Stomach smooth muscle (tissue), 2 donors: ENCODE measurements at regions not wholly inside any gene's neighbourhood (a gene's known extent, or its start where the extent isn't known, plus 50 kb on each side); places are given as distances from the start of the nearest gene placed in this dataset.

ENCODE experiments used
- H3K27ac ChIP-seq: one replicate; pipeline ENCODE4 v1.7.0; 2013; ENCODE audit warnings: mild to moderate bottlenecking, low read length, inconsistent platforms
- H3K27me3 ChIP-seq, 2 donors: one replicate each; pipeline ENCODE4 v1.7.0; 2013; ENCODE audit warnings: low read length in 2 of 2; ENCODE audit not compliant: insufficient read depth in 2 of 2, control insufficient read depth in 1 of 2
- H3K36me3 ChIP-seq, 2 donors: one replicate each; pipeline ENCODE4 v1.7.0; 2013; ENCODE audit warnings: low read length in 2 of 2; ENCODE audit not compliant: control insufficient read depth in 2 of 2, insufficient read depth in 2 of 2
- H3K4me1 ChIP-seq: one replicate; pipeline ENCODE4 v1.7.0; 2013; ENCODE audit warnings: low read length; ENCODE audit not compliant: control insufficient read depth, insufficient read depth
- H3K4me3 ChIP-seq, 2 donors: one replicate each; pipeline ENCODE4 v1.7.0; 2013; ENCODE audit warnings: low read length in 2 of 2
- H3K9ac ChIP-seq, 2 donors: one replicate each; pipeline ENCODE4 v1.7.0; 2013; ENCODE audit warnings: low read length in 2 of 2, mild to moderate bottlenecking in 1 of 2
- H3K9me3 ChIP-seq, 2 donors: one replicate each; pipeline ENCODE4 v1.7.0; 2013; ENCODE audit warnings: low read length in 2 of 2; ENCODE audit not compliant: control insufficient read depth in 2 of 2
- donor health status: healthy.
- donor health status: Pancreatic carcinoma.

DNA sequence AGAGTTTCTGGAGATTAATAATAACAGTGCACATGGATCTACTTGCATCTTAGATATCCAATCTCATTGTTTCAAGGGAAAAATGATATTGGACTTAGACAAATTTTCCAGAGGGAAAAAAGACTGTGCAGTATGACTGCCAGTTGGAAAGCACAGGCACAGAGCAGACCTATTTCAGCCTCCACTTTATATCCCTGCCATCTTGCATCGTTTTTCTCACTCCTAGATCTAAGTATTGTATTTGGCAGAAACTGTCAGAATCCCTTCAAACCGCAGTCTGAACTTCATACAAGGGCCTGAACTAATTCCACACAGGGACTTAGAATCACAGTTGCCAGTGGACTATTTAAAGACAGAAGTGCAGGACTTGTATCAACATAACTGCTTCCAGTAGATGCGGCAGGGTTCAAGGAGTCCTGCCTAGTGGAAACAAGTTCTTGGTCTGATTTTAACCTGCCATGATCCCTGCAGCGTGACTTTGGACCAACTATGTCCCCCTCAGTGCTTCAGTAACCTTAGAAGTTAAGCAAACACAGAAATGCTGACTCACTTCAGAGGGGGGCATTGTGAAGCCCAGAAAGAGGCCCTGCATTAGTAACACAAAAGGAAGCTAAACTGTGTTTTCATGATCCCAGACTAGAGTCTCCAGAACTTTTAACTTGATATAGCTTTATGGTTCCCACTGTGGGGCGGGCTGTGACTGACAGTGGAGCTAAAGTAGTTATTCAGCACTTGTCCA is 95.7 kb upstream of the PALS2 start:
- Histone ChIP-seq H3K4me1 (peaks cover 13% of the 10 kb centered on the region), H3K4me3 (peak overlapping the region in 1 of 2 donors; percentile 15), H3K9ac (no peak overlapping the region), H3K36me3 (no peaks in the 10 kb centered on the region), H3K27me3 (no peaks in the 10 kb centered on the region), H3K9me3 (no peaks in the 10 kb centered on the region), H3K27ac (peak overlapping the region; percentile 37)

DNA sequence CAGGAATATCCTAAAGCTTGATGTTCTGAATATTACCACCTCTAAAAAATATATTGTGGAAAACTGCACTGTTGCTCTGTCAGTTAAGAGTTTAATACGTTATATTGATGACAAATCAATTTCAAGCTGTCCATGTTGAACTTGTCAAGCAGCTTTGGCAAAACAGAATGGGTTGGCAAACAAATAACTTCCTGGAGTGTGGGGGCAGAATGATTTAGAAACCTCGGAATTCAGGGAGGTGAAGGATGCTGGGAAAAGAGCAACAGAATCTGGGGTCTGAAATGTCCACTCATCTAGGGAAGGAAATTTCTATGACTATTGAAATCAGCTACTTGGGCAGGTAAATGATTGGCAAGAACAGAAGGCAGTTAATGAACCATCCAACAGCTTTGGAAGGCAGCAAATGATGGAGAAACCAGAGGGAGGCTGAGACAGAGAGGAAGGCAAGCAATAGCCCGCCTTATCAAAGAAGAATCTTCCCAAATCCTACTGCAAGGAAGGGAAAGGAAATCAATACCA is 95.1 kb upstream of the PALS2 start:
- Histone ChIP-seq H3K4me1 (peaks cover 13% of the 10 kb centered on the region), H3K27ac (peak overlapping the region; percentile 37), H3K9ac (no peak overlapping the region), H3K27me3 (no peaks in the 10 kb centered on the region), H3K9me3 (no peaks in the 10 kb centered on the region), H3K36me3 (no peaks in the 10 kb centered on the region), H3K4me3 (no peak overlapping the region)

DNA sequence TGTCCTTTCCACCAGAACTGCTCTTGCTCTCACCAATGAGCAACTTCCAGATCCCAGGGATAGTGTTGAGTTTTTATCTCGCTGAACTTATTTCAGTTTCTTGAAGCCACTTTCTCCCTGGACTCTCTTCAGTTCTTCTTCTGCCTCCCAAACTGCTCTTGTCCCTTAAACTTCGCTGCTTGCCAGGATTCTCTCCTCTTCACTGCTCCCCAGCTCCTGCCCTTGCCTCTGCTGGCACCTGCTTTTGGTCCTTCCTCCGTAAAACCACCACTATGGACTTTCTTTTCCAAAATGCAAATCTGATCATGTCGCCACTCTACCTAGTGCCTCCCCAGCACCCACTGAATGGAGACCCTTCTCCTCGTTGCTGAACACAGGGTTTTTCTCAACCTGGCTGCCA is 92.8 kb upstream of the PALS2 start:
- Histone ChIP-seq H3K27me3 (no peaks in the 10 kb centered on the region), H3K27ac (no peak overlapping the region), H3K4me3 (no peak overlapping the region), H3K9ac (no peak overlapping the region), H3K36me3 (no peaks in the 10 kb centered on the region), H3K9me3 (no peaks in the 10 kb centered on the region), H3K4me1 (peaks cover 13% of the 10 kb centered on the region)

DNA sequence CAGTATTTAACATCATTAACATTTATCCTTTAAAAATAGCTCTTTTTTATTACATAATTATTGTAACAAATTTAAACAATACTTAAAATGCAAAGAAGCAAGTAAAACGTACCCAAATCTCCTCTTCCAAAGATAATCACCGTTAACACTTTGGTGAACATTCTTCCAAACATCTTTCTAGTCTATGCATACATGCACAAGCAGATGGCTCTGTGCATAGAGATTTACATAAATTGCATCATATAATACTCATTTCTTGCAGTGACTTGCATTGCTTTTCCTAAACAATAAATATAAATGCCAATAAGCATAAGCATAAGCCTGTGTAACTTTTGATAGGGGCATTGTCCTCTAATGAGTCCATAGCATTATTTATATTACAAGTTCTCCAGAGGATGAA is 89.4 kb upstream of the PALS2 start:
- no peaks in the 10 kb centered on the region for H3K9me3 ChIP-seq
- no peak overlapping the region for H3K9ac ChIP-seq
- no peaks in the 10 kb centered on the region for H3K36me3 ChIP-seq
- H3K27ac ChIP-seq = no peak overlapping the region
- H3K4me1 ChIP-seq = no peaks in the 10 kb centered on the region
- no peak overlapping the region for H3K4me3 ChIP-seq
- H3K27me3 ChIP-seq = no peaks in the 10 kb centered on the region

DNA sequence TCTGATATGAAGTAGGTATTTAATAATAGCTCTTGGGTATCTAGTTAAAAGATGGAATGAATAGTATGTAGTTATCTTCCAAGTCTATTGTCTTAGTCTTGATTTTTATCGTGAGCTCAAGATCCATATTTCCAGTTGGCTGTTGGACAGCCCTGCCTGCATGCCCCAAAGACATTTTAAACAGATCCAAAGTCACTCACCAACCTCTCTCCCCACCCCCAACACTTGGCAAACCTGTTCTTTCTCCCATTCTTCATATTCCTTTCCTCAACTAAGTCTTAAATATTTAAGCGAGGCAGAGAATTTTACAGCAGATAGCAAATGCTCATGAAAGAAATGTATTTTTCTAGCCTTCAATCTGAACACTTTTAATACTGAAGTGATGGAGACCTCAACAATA is 80.7 kb upstream of the PALS2 start:
- Histone ChIP-seq H3K4me3 (no peak overlapping the region), H3K36me3 (no peaks in the 10 kb centered on the region), H3K9ac (no peak overlapping the region), H3K4me1 (no peaks in the 10 kb centered on the region), H3K27me3 (peaks cover 0 to 2% of the 10 kb centered on the region in 2 donors), H3K9me3 (no peaks in the 10 kb centered on the region), H3K27ac (no peak overlapping the region)

DNA sequence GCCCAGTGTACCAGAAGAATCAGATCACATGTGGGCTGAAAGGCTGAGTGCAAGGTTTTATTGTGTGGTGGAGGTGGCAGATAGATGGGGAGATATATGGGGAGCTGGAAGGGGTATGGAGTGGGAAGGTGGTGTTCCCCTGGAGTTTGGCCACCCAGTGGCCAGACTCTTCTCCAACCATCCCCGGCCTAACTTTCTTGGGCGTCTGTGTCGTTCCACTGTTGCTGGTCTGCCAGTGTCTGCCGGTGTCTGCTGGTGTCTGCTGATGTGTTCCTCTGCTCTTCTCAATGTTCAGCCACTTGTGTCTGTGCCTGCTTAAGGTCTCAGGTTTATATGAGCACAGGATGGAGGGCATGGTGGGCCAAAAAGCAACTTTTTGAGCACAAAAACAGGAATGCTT is 78.4 kb upstream of the PALS2 start:
- no peak overlapping the region for H3K4me3 ChIP-seq
- no peaks in the 10 kb centered on the region for H3K36me3 ChIP-seq
- no peaks in the 10 kb centered on the region for H3K9me3 ChIP-seq
- no peak overlapping the region for H3K27ac ChIP-seq
- H3K27me3 ChIP-seq = peaks cover 0 to 2% of the 10 kb centered on the region in 2 donors
- H3K9ac ChIP-seq = no peak overlapping the region
- H3K4me1 ChIP-seq = no peaks in the 10 kb centered on the region

DNA sequence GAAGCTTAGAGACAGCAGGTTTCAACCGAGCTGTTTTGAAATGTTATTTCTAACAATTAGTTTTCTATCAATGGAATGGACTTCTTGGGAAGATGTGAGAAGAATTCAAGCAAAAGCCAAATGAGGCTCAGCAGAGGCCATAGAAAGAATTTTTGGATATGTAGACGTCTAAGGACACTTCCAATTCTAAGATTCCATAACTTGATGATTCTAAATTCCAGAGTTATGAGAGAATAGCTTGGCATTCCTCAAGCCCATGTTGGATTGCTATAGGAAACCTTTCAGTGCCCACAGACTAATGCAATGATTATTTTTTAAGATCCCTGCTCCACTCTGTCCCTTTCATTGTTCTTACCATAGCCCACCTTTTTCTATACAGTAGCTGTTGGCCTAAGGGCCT is 77.2 kb upstream of the PALS2 start:
- Histone ChIP-seq H3K36me3 (no peaks in the 10 kb centered on the region), H3K27me3 (peaks cover 0 to 2% of the 10 kb centered on the region in 2 donors), H3K27ac (no peak overlapping the region), H3K9ac (no peak overlapping the region), H3K4me1 (no peaks in the 10 kb centered on the region), H3K4me3 (no peak overlapping the region), H3K9me3 (no peaks in the 10 kb centered on the region)

DNA sequence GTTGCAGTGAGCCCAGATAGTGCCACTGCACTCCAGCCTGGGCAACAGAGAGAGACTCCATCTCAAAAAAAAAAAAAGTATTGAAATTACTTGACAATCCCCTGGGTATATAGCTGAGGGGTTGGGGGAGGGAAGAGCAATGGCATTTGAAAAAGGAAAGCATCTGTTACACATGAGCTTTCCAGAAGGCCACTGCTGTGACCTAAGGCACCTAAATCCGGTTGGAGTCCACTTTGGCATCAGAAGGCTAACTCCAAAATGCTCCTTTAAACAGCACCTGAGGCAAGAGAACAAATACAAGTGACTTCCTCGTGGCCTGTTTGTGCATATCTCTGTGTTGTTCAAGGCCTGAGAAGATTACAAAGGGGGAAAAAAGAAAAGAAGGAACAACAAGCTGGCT is 74.8 kb upstream of the PALS2 start:
- Histone ChIP-seq H3K9ac (no peak overlapping the region), H3K27me3 (peaks cover 0 to 2% of the 10 kb centered on the region in 2 donors), H3K36me3 (no peaks in the 10 kb centered on the region), H3K4me3 (no peak overlapping the region), H3K9me3 (no peaks in the 10 kb centered on the region), H3K4me1 (no peaks in the 10 kb centered on the region), H3K27ac (no peak overlapping the region)

DNA sequence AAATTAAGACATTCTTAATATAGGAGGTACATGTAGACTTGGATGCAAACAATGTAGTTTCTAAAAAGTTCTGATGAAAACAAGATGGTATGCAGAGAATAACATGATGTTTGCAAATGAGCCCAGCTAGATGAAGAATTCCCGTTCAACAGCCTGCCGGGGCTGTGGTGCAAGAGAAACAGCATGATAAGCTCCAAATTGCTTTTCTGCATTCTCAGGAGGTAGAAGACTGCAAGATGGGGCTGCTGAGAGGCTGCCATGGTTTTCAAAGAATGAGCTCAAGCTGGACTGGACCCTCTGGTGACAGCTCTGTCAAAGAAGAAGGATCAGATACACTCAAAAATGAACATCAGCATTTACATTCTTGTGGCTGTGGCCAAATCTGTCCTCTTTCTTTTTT is 73.4 kb upstream of the PALS2 start:
- Histone ChIP-seq H3K27ac (no peak overlapping the region), H3K4me3 (no peak overlapping the region), H3K4me1 (no peaks in the 10 kb centered on the region), H3K36me3 (no peaks in the 10 kb centered on the region), H3K9ac (no peak overlapping the region), H3K9me3 (no peaks in the 10 kb centered on the region), H3K27me3 (no peaks in the 10 kb centered on the region)

DNA sequence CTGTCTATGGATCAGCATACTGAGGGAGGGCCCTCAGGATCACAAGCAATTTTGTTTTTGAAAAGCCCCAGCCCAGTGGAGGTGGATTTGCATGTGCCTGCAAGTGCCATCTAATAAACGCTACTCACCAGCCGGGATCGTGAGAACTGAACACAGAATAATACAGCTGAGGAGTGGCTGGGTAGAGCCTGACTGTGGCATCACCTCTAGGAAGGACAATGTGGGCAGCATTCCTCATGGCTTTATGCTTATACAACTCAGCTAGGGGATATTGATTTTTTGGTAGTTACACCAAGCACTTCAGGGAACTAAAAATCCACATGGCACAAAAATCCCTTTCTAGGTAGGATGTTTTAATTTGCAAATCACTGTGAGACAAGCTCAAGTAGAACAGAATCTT is 72.7 kb upstream of the PALS2 start:
- H3K36me3 ChIP-seq = no peaks in the 10 kb centered on the region
- no peak overlapping the region for H3K9ac ChIP-seq
- no peak overlapping the region for H3K27ac ChIP-seq
- no peaks in the 10 kb centered on the region for H3K4me1 ChIP-seq
- no peak overlapping the region for H3K4me3 ChIP-seq
- H3K9me3 ChIP-seq = no peaks in the 10 kb centered on the region
- no peaks in the 10 kb centered on the region for H3K27me3 ChIP-seq

DNA sequence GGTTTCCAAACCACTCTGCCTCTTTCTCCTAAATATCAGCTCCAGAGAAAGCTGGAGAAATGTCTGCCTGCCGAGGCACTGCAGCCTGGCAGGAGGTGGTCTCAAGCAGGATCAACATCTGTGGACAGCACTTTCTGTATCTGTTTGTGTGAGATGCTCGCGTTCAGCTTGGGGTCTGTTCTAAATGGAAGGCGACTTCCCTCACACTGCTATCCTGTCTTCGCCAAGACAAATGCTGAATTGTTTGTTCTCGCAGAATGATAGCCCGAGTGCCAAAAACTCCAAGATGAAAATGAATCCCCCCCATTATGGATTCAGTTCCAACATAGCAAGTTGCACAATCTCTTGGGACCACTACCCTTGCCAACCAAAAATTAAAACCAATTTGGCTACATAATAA is 72.2 kb upstream of the PALS2 start:
- no peaks in the 10 kb centered on the region for H3K36me3 ChIP-seq
- H3K4me1 ChIP-seq = no peaks in the 10 kb centered on the region
- H3K9me3 ChIP-seq = no peaks in the 10 kb centered on the region
- no peaks in the 10 kb centered on the region for H3K27me3 ChIP-seq
- H3K27ac ChIP-seq = no peak overlapping the region
- no peak overlapping the region for H3K4me3 ChIP-seq
- H3K9ac ChIP-seq = no peak overlapping the region
